SK-N-MC (cell line): ENCODE measurements at regions not wholly inside any gene's neighbourhood (a gene's known extent, or its start where the extent isn't known, plus 50 kb on each side); places are given as distances from the start of the nearest gene placed in this dataset.

ENCODE experiments used
- DNase-seq: peaks from one replicate; pipeline ENCODE4 v3.0.0-alpha.2; 2011; ENCODE audit warnings: low read depth, low spot score
- H3K27ac ChIP-seq: fragments of 200-600 bp; sonication (generic); 2 replicates; pipeline ENCODE4 v1.5.1; 2016; ENCODE audit warnings: mixed run types
- H3K36me3 ChIP-seq: fragments of 200-600 bp; sonication (generic); 2 replicates; pipeline ENCODE4 v1.6.1; 2017; ENCODE audit warnings: antibody characterized with exemption, low read length, mixed read lengths; ENCODE audit not compliant: insufficient read depth
- H3K4me3 ChIP-seq: fragments of 200-600 bp; sonication (generic); 2 replicates; pipeline ENCODE4 v1.5.1; 2016
- H3K9ac ChIP-seq: fragments of 200-600 bp; sonication (generic); 2 replicates; pipeline ENCODE4 v1.8.0; 2017; ENCODE audit warnings: mixed run types, mixed read lengths; ENCODE audit not compliant: insufficient read length
- H3K9me3 ChIP-seq: fragments of 200-600 bp; sonication (generic); 2 replicates; pipeline ENCODE4 v1.6.1; 2017; ENCODE audit warnings: low read depth, mild to moderate bottlenecking, antibody characterized with exemption, low read length, moderate library complexity, mixed read lengths
- EZH2 ChIP-seq: fragments of 200-600 bp; sonication (generic); IDR thresholded peaks from one replicate; pipeline ENCODE4 v1.6.1; 2017; ENCODE audit warnings: antibody characterized with exemption
- FOXP2 ChIP-seq: optimal IDR thresholded peaks from 2 replicates; pipeline ENCODE3; 2011; ENCODE audit warnings: mild to moderate bottlenecking, moderate library complexity; ENCODE audit not compliant: insufficient read depth; ENCODE audit errors: extremely low read length, control extremely low read depth
- POLR2AphosphoS5 ChIP-seq: IDR thresholded peaks from 2 replicates; pipeline ENCODE4 v1.6.1; 2012; ENCODE audit warnings: mild to moderate bottlenecking, low read depth, low read length, borderline replicate concordance

DNA sequence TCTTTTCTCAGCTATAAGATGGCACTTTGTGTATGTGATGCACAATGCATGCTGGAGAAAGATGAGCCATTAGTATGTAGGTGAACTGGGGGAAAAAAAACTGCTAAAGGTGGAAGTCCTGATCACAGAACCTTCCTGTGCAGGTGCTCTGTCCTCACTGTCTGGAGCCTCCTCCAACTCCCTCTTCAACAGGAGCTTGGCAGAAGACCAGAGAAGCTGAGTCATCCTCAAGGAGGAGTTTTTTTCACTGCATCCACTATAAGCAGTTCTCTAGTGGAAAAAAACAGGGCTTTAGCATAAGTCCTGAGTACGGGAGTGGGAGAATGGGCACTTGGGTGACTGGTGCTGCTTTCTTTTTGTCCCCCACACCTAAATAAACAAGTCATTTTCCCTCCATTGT, 168.4 kb upstream of the CADPS start:
- Histone ChIP-seq H3K27ac (no peak overlapping the region), H3K9me3 (no peaks in the 10 kb centered on the region), H3K9ac (no peak overlapping the region), H3K4me3 (no peak overlapping the region), H3K36me3 (no peaks in the 10 kb centered on the region)
- TF ChIP-seq FOXP2, result no peak
- TF ChIP-seq EZH2, result no peak
- no peak for TF ChIP-seq POLR2AphosphoS5
- DNase-seq, result no peak

DNA sequence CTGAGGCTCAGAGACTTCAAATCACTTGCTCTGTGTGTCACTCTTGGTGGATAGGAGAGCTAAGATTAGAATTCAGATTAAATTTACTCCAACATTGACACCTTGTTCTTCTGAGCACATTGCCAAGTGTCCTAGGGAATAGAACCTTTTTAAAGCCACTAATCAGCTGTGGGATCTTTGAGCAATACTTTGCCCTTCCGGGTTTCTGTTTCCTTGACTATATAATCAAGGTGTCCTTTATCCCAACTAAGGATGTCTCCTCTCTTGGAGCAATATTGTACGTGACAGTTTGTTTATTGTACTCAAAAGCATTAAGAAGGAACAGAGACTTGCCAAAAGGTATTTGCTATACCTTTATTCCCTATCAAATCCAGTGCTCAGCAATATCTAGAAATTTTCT, 170.9 kb upstream of the CADPS start:
- TF ChIP-seq EZH2 (no peak), FOXP2 (no peak), POLR2AphosphoS5 (no peak)
- no peaks in the 10 kb centered on the region for H3K36me3 ChIP-seq

DNA sequence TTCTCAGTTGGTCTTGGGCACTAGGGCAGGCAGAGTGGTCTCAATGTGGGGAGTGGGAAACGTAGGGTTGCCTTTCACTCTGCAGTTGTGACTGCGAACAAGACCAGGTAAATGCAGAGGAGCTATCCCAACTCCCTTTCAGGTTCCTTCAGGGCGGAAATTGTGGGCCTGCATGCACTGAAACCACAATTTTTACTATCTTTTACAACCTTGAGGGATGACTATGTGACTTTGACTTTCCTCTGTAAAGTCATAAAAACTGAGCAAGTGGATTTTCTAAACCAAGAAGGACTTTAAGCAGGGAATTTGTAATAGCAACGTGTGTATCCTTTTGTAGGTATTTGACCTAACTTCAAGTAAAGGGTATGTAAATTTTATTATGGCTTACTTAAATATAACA, 171.4 kb upstream of the CADPS start:
- Histone ChIP-seq H3K9ac (no peak overlapping the region), H3K4me3 (no peak overlapping the region), H3K9me3 (no peaks in the 10 kb centered on the region), H3K36me3 (no peaks in the 10 kb centered on the region), H3K27ac (no peak overlapping the region)
- no peak for DNase-seq
- TF ChIP-seq EZH2 (no peak), FOXP2 (no peak)

More for the DNA sequence above, 170.9 kb upstream of the CADPS start:
- Histone ChIP-seq H3K9me3 (no peaks in the 10 kb centered on the region), H3K27ac (no peak overlapping the region), H3K9ac (no peak overlapping the region), H3K4me3 (no peak overlapping the region)
- DNase-seq, result no peak

DNA sequence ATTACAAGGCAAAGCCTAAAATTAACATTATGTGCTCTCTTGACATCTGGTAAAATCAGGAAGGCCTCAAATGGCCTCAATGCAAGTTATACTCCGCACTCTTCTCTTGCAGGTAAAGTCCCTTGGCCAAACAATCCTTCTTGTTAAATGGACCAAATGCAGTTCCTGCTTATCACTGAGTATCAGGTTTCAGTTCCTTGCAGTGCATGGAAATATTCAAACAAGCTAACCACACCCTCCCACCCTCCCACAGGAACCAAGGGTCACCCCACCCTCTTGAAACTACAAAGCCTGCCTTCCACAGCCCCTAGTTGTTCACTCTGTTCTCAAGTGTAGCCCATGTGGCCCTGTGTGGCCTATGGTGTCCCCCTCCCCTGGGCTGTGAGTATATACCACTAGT, 171.9 kb upstream of the CADPS start:
- DNase-seq, result no peak
- TF ChIP-seq POLR2AphosphoS5 (no peak), FOXP2 (no peak), EZH2 (no peak)
- Histone ChIP-seq H3K27ac (no peak overlapping the region), H3K9me3 (no peaks in the 10 kb centered on the region), H3K36me3 (no peaks in the 10 kb centered on the region), H3K9ac (no peak overlapping the region), H3K4me3 (no peak overlapping the region)

DNA sequence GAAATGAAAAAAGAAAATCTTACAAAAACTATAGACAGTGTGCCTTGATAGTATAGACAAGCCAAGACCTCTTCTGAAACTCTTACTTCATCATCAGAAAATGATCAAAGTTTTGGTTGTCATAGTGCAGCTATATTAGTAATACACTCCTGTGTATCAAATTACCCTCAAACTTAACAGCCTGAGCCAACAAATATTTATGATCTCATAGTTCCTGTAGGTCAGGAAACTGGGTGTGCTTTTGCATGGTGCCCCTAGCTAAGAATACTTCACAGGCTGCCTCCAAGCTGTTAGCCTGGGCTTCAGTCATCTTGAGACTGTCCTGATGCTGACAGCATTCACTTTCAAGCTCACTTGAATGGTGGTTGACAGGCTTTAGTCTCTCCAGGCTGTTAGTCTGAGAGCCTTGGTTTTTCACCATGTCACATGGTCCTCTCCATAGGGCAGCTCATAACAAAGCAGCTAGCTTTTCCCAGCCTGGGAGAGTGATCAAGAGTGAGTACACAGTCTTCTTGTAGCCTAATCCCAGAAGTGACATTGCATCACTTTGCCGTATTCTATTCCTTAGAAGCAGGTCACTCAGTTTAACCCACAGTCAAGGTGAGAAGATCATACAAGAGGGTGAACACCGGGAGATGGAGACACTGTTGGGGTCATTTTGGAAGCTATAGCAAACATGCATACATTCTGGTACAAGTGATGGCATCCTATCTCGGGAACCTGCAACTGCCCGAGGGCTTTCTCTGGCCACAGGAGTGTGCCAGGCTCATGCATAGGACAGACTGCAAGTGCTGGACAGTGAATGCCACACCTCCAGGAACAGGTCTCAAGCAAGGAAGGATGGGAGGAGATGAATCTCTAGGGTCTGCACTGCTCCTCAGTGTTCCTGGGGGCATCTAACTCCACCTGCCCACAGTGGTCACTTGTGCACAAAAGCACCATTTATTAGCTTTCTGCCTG, 173.4 kb upstream of the CADPS start:
- no peak for TF ChIP-seq EZH2
- no peak for TF ChIP-seq FOXP2
- TF ChIP-seq POLR2AphosphoS5, result no peak
- Histone ChIP-seq H3K27ac (no peak overlapping the region), H3K9me3 (no peaks in the 10 kb centered on the region), H3K9ac (no peak overlapping the region), H3K36me3 (no peaks in the 10 kb centered on the region), H3K4me3 (no peak overlapping the region)
- no peak for DNase-seq

DNA sequence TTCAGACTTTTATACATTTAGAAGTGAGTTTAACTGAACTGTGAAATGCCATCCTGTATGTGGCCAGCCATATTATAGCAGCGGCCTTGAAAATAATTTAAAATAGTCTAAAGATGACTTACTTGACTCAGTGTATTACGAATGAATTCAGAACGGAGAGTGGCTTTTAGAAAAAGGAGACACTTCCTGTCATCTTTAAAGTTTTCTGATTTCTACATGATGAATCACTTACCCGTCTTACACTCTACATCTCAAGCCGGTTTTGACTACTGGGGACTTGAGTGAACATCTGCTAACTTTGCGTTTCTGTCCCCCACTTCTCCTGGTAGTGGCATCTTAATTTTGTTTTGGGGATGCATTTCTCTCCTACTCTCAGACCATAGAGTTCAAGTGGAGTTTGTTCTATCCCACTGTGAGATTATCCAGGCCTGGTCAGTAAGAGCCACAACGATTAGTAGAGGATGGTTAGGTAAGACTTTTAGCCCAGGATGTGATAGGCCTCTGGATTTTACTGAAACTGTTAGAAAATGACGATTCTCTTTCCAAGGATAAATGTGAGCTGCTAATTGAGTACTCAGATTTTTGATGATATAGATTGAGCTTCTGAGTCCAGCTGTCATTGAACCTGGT, 175.4 kb upstream of the CADPS start:
- Histone ChIP-seq H3K36me3 (no peaks in the 10 kb centered on the region), H3K27ac (no peak overlapping the region), H3K9ac (no peak overlapping the region), H3K4me3 (no peak overlapping the region), H3K9me3 (no peaks in the 10 kb centered on the region)
- no peak for DNase-seq
- TF ChIP-seq EZH2 (no peak), FOXP2 (no peak), POLR2AphosphoS5 (no peak)

DNA sequence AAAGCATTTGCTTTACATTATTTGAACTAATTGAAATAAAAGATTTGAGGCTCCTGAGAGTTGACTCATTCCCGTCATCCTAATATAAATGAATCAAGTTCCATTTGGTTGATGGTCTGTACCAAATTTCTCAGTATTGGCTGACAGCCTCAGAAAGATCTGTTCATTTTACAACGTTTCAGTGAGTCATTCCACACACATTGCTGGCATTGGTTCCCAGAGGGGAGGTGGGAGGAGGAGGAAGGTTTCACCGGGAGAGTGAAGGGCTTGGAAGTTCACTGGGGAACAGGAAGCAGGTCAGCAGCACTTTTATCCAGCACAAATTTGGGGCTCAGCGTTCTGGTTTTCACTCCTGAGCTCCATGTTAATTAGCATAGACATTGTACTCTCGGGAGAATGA, 176.7 kb upstream of the CADPS start:
- H3K27ac ChIP-seq, result no peak overlapping the region
- H3K4me3 ChIP-seq, result no peak overlapping the region
- no peak overlapping the region for H3K9ac ChIP-seq
- DNase-seq, result no peak
- TF ChIP-seq POLR2AphosphoS5 (no peak), FOXP2 (no peak), EZH2 (no peak)
- no peaks in the 10 kb centered on the region for H3K36me3 ChIP-seq
- no peaks in the 10 kb centered on the region for H3K9me3 ChIP-seq

DNA sequence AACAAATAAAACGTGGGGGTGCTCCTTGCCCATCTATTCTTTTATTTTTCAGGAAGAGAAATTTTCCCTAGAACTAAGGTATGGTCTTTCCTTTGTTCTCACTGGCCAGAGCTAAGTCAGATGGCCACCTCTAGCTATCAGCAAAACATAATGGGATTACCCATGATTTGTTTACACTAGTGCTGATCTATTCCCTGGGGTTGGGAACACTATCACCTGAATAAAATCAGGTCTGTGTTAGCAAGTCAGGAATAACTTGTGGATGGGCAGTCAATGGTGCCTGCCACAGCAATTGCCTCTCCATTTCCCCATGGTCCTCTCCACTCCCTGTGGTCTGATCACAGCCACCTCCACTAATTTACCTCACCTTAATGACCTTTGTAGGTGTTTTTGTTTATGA, 181.7 kb upstream of the CADPS start:
- H3K4me3 ChIP-seq, result no peak overlapping the region
- no peaks in the 10 kb centered on the region for H3K9me3 ChIP-seq
- TF ChIP-seq POLR2AphosphoS5, result no peak
- TF ChIP-seq FOXP2, result no peak
- no peak for TF ChIP-seq EZH2
- no peaks in the 10 kb centered on the region for H3K36me3 ChIP-seq
- H3K9ac ChIP-seq, result no peak overlapping the region
- no peak for DNase-seq
- no peak overlapping the region for H3K27ac ChIP-seq

DNA sequence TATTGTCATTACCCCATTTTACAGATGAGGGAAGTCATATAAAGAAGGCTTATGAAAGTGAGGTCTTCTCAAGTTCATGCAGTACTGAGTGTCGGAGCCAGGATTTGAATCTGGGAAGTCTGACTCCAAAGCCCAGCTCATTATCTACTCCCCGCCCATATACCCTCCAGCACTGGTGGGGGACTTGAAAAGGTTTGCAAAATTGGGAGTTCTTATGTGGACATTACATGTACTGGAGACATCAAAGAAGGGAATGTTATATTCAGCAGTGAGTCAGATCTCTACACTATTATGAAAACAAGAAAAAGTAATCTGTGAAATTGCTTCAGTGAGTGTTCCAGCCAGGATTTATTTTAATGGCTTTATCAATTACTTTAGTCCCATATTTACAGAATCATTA, 185.2 kb upstream of the CADPS start:
- no peaks in the 10 kb centered on the region for H3K36me3 ChIP-seq
- no peaks in the 10 kb centered on the region for H3K9me3 ChIP-seq
- TF ChIP-seq FOXP2 (no peak), POLR2AphosphoS5 (no peak), EZH2 (no peak)
- H3K4me3 ChIP-seq, result no peak overlapping the region
- no peak overlapping the region for H3K27ac ChIP-seq
- DNase-seq, result no peak
- H3K9ac ChIP-seq, result no peak overlapping the region
